Sciatic nerve (tissue), 2 donors: ENCODE measurements at regions not wholly inside any gene's neighbourhood (a gene's known extent, or its start where the extent isn't known, plus 50 kb on each side); places are given as distances from the start of the nearest gene placed in this dataset.
"Not testable (repeated sequence)": the region's sequence is repeated elsewhere in the genome, so short reads cannot be mapped to it uniquely, and the experiment has no call there.

Experiments
- ATAC-seq: fragments of 200-7000 bp; cut with Tn5 transposase; one replicate; pipeline ENCODE4 v1.9.1; 2020; ENCODE audit warnings: mild to moderate bottlenecking, moderate library complexity
- DNase-seq: peaks from one replicate; pipeline ENCODE4 v3.0.0-alpha.2; 2020; ENCODE audit warnings: low spot score
- intact Hi-C: fragments of 100-400 bp; cut with DNase I; formaldehyde crosslinking; loops from one replicate; pipeline ENCODE4 v1.14.2; 2022
- donor health status: DM: no; HTN: no; CAD: no.
- donor health status: DM: no; HTN: no; CAD: no.

GRCh38 chr10:9437131-9437530 lies 1382.6 kb downstream of the GATA3 start:
- intact Hi-C loops = no loop called here
- ATAC-seq = no peak
- no peak for DNase-seq

DNA sequence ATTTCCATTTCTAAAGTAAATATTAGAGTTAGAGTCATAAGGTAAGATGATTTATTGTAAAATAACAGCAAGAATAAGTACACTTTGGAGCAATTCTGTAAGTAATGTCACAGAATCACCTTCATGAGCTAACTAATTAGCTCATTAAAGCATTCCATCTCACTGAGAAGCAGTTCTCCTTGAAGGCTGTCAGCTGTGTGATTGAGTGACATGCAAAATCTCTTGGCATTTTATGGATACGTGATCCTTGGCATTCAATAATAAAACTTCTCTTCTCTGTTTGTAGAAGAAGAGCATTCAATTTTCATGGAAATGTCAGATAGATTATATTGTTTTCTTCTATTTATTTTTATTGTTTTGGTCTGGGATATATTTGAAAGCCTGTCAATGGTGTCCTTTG lies 1389.3 kb downstream of the GATA3 start:
- ATAC-seq (no peak), DNase-seq (no peak)
- intact Hi-C loops = no loop called here

- ATAC-seq (no peak), DNase-seq (no peak)
- intact Hi-C loops = no loop called here
Measured at GRCh38 chr10:9449530-9449929, 1395.0 kb downstream of the GATA3 start.

- intact Hi-C loops = no loop called here
- DNase-seq (no peak), ATAC-seq (no peak)
Measured at GRCh38 chr10:9450801-9451200, 1396.3 kb downstream of the GATA3 start.

- no peak for ATAC-seq
- intact Hi-C loops = no loop called here
- DNase-seq = no peak
Measured at GRCh38 chr10:9451211-9451773, 1396.8 kb downstream of the GATA3 start.

DNA sequence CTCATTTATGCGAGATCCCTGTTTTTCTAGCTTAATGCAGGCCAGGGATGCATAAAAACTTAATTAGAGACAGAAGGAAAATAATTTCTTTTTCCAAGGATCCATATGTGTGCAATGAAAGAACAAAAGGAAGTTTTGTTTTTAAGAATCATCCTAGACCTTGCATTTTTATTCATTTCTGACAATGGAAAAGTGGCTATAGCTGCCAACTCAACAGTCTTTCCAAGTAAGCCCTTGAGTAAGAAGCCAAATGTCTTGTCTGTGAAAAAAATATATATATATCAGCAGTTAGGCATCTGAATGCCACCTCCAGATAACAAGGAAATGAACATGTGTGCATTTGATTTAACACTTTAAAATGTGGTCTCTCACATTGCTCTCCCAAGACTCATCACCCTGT lies 1397.6 kb downstream of the GATA3 start:
- intact Hi-C loops = no loop called here
- ATAC-seq (no peak), DNase-seq (no peak)

GRCh38 chr10:9453871-9454270 lies 1399.4 kb downstream of the GATA3 start:
- intact Hi-C loops, ATAC-seq, DNase-seq: not testable (repeated sequence)

DNA sequence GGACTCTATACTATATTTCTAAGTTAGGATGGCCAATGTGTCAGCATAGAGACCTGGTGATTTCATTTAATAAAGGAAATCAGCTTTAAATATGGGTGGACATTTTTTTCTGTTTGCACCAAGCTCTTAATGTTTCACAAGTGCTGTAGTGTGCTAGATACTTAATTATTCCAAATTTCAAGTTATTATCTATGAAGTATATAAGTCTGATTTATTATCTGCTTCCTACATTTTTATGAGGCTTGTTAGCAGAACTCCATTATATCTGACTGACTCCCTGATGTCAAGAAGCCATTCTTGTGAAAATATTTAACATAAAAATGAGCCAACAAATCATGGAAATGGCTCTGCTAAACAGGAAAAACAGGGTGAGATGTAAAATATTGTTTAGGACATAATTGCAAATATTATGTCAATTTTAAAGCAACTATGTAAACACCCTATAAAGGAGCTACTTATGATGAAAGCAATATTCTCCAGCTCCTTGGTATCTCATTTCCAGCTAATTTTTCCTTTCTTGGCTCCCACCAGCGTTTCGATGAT lies 1415.2 kb downstream of the GATA3 start:
- intact Hi-C loops = no loop called here
- ATAC-seq (no peak), DNase-seq (no peak)

GRCh38 chr10:9470581-9470980 lies 1416.1 kb downstream of the GATA3 start:
- no peak for DNase-seq

DNA sequence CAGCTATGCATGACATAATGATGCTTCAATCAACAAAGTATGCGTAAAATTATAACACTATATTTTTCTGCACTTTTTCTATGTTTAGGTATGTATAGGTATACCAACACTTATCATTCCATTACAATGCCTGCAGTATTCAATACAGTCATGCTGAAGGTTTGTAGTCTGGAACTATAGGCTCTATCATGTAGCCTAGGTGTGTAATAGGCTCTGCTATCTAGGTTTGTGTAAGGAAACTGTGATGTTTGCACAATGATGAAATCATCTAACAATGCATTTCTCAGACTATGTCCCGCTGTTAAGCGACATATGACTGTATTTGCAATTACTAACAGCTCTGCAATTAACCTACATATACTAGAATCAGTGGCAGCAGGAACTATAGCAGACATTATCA lies 1447.5 kb downstream of the GATA3 start:
- no peak for ATAC-seq

More at GRCh38 chr10:9470581-9470980, 1416.1 kb downstream of the GATA3 start:
- intact Hi-C loops = no loop called here
- no peak for ATAC-seq

DNA sequence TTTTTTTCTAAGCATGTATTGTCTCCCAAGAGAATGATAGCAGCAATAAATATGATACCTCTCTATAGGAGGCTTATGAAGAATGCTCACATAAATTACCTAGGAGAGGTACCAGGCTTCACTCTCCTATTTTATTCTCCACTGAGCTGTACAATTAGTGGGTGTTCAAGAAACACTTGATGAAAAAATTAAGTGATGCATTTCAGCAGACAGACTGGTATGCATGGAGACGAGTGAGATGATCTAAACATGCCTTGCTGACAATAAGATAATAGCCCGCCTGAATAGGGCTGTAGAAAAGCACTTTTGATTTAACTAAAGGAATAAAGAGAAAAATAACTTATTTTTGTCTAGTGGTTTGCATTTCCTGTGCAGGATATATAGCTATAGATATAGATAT lies 1449.7 kb downstream of the GATA3 start:
- DNase-seq = no peak
- ATAC-seq = no peak
- intact Hi-C loops = no loop called here

More for the DNA sequence above, 1447.5 kb downstream of the GATA3 start:
- no peak for DNase-seq
- intact Hi-C loops = no loop called here

DNA sequence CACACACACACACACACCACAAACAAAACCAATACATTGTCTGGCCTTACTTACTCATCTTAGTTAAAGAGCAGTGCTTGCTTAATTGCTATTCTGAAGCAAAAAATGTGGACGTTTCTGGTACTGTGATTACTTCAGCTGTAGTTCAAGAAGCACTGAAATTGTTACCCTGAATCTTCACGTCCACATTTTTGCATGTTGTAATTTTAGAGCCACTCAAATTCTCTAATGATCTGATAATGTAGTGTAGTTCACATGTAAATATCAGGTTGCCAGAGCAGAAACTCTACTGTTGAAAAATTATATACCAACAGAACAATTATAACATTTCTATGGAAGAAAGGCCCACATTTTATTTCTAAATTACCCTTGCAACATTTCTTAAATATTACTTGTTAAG lies 1451.1 kb downstream of the GATA3 start:
- no peak for ATAC-seq
- intact Hi-C loops = no loop called here
- DNase-seq = no peak

- no peak for ATAC-seq
- intact Hi-C loops = no loop called here
- DNase-seq = no peak
Measured at GRCh38 chr10:9508606-9509005, 1454.1 kb downstream of the GATA3 start.

DNA sequence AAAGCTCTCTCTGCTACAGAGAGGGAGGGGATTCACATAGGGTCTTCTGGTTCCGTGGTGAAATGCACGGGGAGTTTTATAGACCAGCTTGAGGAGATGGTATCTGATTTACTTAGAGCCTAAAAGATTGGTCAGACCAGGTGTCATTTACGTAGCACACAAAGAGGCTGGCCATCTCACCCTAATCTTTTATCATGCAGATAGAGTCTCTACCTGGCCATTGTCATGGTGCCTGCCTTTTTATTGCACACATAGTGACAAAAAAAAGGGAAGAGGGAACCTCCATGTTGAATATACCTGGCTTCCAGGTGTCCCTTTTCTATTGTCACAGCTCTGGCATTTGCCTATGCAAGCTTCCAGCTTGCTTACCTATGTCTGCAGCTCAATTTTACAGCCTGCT lies 1456.1 kb downstream of the GATA3 start:
- intact Hi-C loops = no loop called here
- ATAC-seq (no peak), DNase-seq (no peak)

GRCh38 chr10:9515922-9516321 lies 1461.4 kb downstream of the GATA3 start:
- ATAC-seq (no peak), DNase-seq (no peak)
- intact Hi-C loops = no loop called here

GRCh38 chr10:9535744-9536143 lies 1481.3 kb downstream of the GATA3 start:
- intact Hi-C loops = no loop called here
- ATAC-seq (no peak), DNase-seq (no peak)

- intact Hi-C loops = no loop called here
Measured at GRCh38 chr10:9545073-9545472, 1472.6 kb upstream of the CELF2 start.

DNA sequence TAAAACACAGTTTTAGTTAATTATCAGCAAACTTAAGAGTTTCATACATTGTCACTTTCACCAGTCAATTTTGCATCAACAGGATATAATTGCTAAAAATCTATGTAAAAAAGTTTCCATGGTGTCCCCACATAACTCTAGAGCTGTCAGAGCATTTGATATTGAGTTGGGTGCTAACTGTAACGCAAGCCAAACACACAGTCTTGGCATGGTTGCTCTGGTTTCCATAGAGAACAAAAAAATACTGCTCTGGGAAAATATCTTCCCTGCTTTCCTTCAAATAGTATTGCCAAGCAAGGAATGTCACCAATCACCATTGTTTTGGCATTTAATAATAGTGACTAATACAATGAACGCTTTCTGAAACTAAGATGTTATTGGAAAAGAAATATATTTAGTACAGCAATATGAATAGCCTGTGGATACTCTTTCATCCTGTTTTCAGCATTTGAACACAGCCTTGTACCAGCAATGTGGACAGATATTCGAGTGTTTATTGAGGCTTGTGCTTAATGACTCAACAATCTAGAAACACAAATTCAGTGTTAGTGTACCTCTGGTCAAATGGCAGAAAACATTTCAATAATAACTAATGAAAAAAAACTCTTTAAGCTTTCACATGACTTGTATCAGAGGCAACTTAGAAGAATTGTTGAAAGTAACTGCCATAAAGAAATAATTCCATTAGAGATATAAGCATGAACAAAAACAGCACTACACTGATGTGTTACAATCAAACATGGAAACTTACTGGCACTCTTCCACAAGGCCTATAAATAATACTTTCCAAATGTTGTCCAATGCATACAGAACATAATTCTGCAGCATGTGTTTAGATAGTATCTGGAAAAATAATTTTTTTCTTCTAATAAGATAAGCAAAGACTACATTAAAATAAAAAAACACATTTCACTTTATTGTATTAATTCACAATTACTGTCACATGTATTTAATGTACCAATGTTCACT lies 1469.5 kb upstream of the CELF2 start:
- intact Hi-C loops = no loop called here
- no peak for ATAC-seq
- DNase-seq = no peak

More at GRCh38 chr10:9545073-9545472, 1472.6 kb upstream of the CELF2 start:
- DNase-seq (no peak), ATAC-seq (no peak)

GRCh38 chr10:9550810-9551209 lies 1466.9 kb upstream of the CELF2 start:
- ATAC-seq (no peak), DNase-seq (no peak)
- intact Hi-C loops = no loop called here

- intact Hi-C loops = no loop called here
- DNase-seq = no peak
- ATAC-seq = no peak
Measured at GRCh38 chr10:9554321-9554720, 1463.4 kb upstream of the CELF2 start.
